NT2/D1 (cell line): ENCODE measurements at regions not wholly inside any gene's neighbourhood (a gene's known extent, or its start where the extent isn't known, plus 50 kb on each side); places are given as distances from the start of the nearest gene placed in this dataset.

Experiments used
- YY1 ChIP-seq: IDR thresholded peaks from 2 replicates; pipeline ENCODE4 v1.6.1; 2011; ENCODE audit not compliant: insufficient read length, insufficient read depth
- ZNF274 ChIP-seq: IDR thresholded peaks from 2 replicates; pipeline ENCODE4 v1.6.1; 2011; ENCODE audit warnings: mild to moderate bottlenecking, low read depth, low read length

GRCh38 chr2:18156002-18156401 lies 277.5 kb downstream of the KCNS3 start:
- TF ChIP-seq YY1 (no peak), ZNF274 (no peak)
